Heart right ventricle (tissue), 16 donors: ENCODE measurements at regions not wholly inside any gene's neighbourhood (a gene's known extent, or its start where the extent isn't known, plus 50 kb on each side); places are given as distances from the start of the nearest gene placed in this dataset.

Source experiments
- ATAC-seq, 8 donors: fragments of 200-7000 bp; cut with Tn5 transposase; one replicate each; pipeline ENCODE4 v1.9.1; 2020; ENCODE audit warnings: mild to moderate bottlenecking in 8 of 8, moderate library complexity in 8 of 8, moderate number of reproducible peaks in 1 of 8
- DNase-seq, 2 donors: peaks; one replicate each; pipeline ENCODE4 v3.0.0-alpha.2; 2020
- H3K27ac ChIP-seq, 10 donors: fragments of 200-600 bp; sonication (generic) in 2 of 10; one replicate each; pipeline versions ENCODE4 v1.5.0 to v1.8.0; 2020 to 2022; ENCODE audit warnings: mild to moderate bottlenecking in 3 of 10
- H3K27me3 ChIP-seq, 7 donors: fragments of 200-600 bp; one replicate each; pipeline ENCODE4 v1.8.0; 2021 to 2022; ENCODE audit warnings: mild to moderate bottlenecking in 2 of 7
- H3K36me3 ChIP-seq, 9 donors: fragments of 200-600 bp; sonication (generic) in 1 of 9; one replicate each; pipeline versions ENCODE4 v1.5.0 to v1.8.0; 2020 to 2022; ENCODE audit warnings: mild to moderate bottlenecking in 2 of 9
- H3K4me1 ChIP-seq, 9 donors: fragments of 200-600 bp; sonication (generic) in 1 of 9; one replicate each; pipeline versions ENCODE4 v1.5.0 to v1.8.0; 2020 to 2022; ENCODE audit warnings: mild to moderate bottlenecking in 4 of 9
- H3K4me3 ChIP-seq, 10 donors: fragments of 200-600 bp; sonication (generic) in 2 of 10; one replicate each; pipeline versions ENCODE4 v1.5.0 to v1.8.0; 2020 to 2022; ENCODE audit warnings: mild to moderate bottlenecking in 7 of 10, moderate library complexity in 2 of 10
- H3K9me3 ChIP-seq, 11 donors: fragments of 200-600 bp in 10 of 11; sonication (generic) in 2 of 11; one replicate each; pipeline versions ENCODE4 v1.5.0 to v1.8.0; 2013 to 2022; ENCODE audit warnings: mild to moderate bottlenecking in 2 of 11, control low read depth in 1 of 11, moderate library complexity in 1 of 11
- CTCF ChIP-seq, 9 donors: fragments of 200-600 bp; sonication (generic) in 2 of 9; IDR thresholded peaks; one replicate each; pipeline versions ENCODE4 v1.5.0 to v1.8.0; 2021 to 2022; ENCODE audit warnings: antibody characterized with exemption in 9 of 9, mild to moderate bottlenecking in 5 of 9, moderate library complexity in 1 of 9
- WGBS, 2 donors: extraction: QIAGEN DNeasy Blood & Tissue Kit; methylation state at CpG; one replicate each; pipeline ENCODE4 v1.1.7; 2013; ENCODE audit warnings: inconsistent platforms in 1 of 2; 5-methylcytosine and 5-hydroxymethylcytosine counted together
- intact Hi-C, 10 donors: fragments of 100-400 bp; cut with DNase I; formaldehyde crosslinking; loops; one replicate each; pipeline versions ENCODE4 v1.11.1 to v1.14.2; 2022
- donor health status: Arrhythmogenic right ventricular cardiomyopathy.
- donor health status: ischemic (EF 13 %, LVEDD 7.1; RV severe dilation, severe dysfunction).
- donor health status: healthy with polysubstance abuse.
- donor health status: DM: no; HTN: yes; CAD: no.
- donor health status: DM: no; HTN: no; CAD: no.
- donor health status: ischemic (EF 25% LVEDD 6.9; RV normal size, moderate dysfunction).
- donor health status: ischemic (EF 25% LVEDD 5.7; RV mildly dilated, moderate dysfunction).
- donor health status: healthy.
- donor health status: DM: yes; HTN: yes; CAD: no.
- donor health status: Ischemic cardiomyopathy.
- donor health status: ischemic (EF 35%, LVEDD 5.7; RV mildly dilated, moderate dysfunction).
- donor health status: nonischemic (EF 11% LVEDD 7.7; RV severe dilation, severe dysfunction).
- donor health status: DM: yes; HTN: yes; CAD: no.
- donor health status: PGD.
- donor health status: ischemic (EF 29% LVEDD 5.4; RV normal size, mild dysfunction).
- donor health status: nonischemic (EF 23%, LVEDD 6.1; RV moderate dilation, normal function).

- no peak for TF ChIP-seq CTCF (IDR thresholded peaks at IDR 0.05)
- Histone ChIP-seq H3K27ac (no peak overlapping the region), H3K9me3 (no peaks in the 10 kb centered on the region), H3K4me3 (no peak overlapping the region), H3K27me3 (peaks cover 0 to 4% (median 0%) of the 10 kb centered on the region in 7 donors), H3K36me3 (no peaks in the 10 kb centered on the region), H3K4me1 (peaks cover 0 to 11% (median 6%) of the 10 kb centered on the region in 9 donors)
- ATAC-seq (no peak), DNase-seq (no peak)
- intact Hi-C loops, result no loop called here
These were observed 205.9 kb upstream of the ASIC2 start for GRCh38 chr17:33499040-33499439.

GRCh38 chr17:33500151-33500550, 207.1 kb upstream of the ASIC2 start:
- intact Hi-C loops, result no loop called here
- TF ChIP-seq CTCF (IDR thresholded peaks at IDR 0.05), result no peak
- peak in 1 of 2 donors; percentile 37 for DNase-seq

GRCh38 chr17:33501185-33501584, 208.1 kb upstream of the ASIC2 start:
- H3K36me3 ChIP-seq, result no peaks in the 10 kb centered on the region

More at GRCh38 chr17:33500151-33500550, 207.1 kb upstream of the ASIC2 start:
- Histone ChIP-seq H3K27ac (no peak overlapping the region), H3K9me3 (no peaks in the 10 kb centered on the region), H3K4me3 (no peak overlapping the region), H3K27me3 (peaks cover 0 to 5% (median 0%) of the 10 kb centered on the region in 7 donors), H3K36me3 (no peaks in the 10 kb centered on the region), H3K4me1 (peaks cover 0 to 11% (median 6%) of the 10 kb centered on the region in 9 donors)
- ATAC-seq, result peak in 5 of 8 donors; percentile 41 to 72 (median 53)
- 21% methylated on average over 3 of the region's 3 CpGs for WGBS, 2 donors

GRCh38 chr17:33504571-33504970, 211.5 kb upstream of the ASIC2 start:
- Histone ChIP-seq H3K27me3 (peaks cover 0 to 16% (median 0%) of the 10 kb centered on the region in 7 donors), H3K9me3 (no peaks in the 10 kb centered on the region), H3K4me1 (peaks cover 0 to 14% (median 6%) of the 10 kb centered on the region in 9 donors), H3K36me3 (no peaks in the 10 kb centered on the region), H3K27ac (no peak overlapping the region), H3K4me3 (no peak overlapping the region)
- intact Hi-C loops, result no loop called here
- WGBS, 2 donors, result 88 to 90% methylated on average over 2 of the region's 2 CpGs
- no peak for TF ChIP-seq CTCF (IDR thresholded peaks at IDR 0.05)
- ATAC-seq, result no peak
- no peak for DNase-seq

More at GRCh38 chr17:33501185-33501584, 208.1 kb upstream of the ASIC2 start:
- H3K4me1 ChIP-seq, result peaks cover 0 to 11% (median 6%) of the 10 kb centered on the region in 9 donors
- ATAC-seq (no peak), DNase-seq (no peak)
- 77 to 83% methylated on average over 6 of the region's 6 CpGs for WGBS, 2 donors
- H3K9me3 ChIP-seq, result no peaks in the 10 kb centered on the region
- H3K27me3 ChIP-seq, result peaks cover 0 to 11% (median 0%) of the 10 kb centered on the region in 7 donors
- no peak overlapping the region for H3K27ac ChIP-seq
- H3K4me3 ChIP-seq, result no peak overlapping the region
- intact Hi-C loops, result no loop called here
- TF ChIP-seq CTCF (IDR thresholded peaks at IDR 0.05), result no peak
